ENCODE measurements at regions not wholly inside any gene's neighbourhood (a gene's known extent, or its start where the extent isn't known, plus 50 kb on each side); places are given as distances from the start of the nearest gene placed in this dataset.

DNA sequence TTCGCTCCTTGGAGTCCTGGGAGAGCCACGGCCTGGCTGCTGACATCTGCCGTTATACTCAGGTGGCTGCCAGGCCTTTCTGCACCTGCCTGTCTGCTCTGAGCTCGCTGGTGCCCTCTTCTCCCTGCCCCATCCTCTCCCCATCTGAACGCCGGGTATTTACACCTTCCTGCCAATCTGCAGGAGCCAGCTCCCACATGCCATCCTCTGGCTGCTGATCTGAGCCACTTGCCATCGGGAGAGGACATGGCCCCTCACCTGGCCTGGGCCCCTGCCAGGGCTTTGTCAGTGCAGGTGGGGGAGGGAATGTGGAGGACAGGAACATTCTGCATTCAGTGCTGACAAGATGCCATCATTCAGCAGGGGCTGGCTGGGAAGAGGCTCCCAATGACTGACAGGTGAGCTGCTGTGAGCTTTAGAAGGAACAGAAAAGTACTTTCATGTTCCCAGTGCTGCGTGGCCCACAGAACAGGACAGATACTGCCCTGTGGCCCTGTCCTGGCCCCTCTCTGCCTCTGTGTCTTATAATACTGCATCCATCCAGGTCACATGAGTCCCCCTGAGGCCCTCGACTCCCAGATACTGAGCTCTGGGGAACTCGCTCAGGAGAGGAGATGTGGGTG lies 96.3 kb upstream of the ZNF469 start:
- Histone ChIP-seq H3K36me3 (ENCODE audit: control insufficient read depth in 2 of 2, insufficient read depth in 1 of 2, low read length in 2 of 2) (no peaks in the 10 kb centered on the region), H3K27ac (ENCODE audit: extremely low read depth, low read depth, low read length) (no peak overlapping the region), H3K4me1 (ENCODE audit: control insufficient read depth, insufficient read depth, low read length) (no peaks in the 10 kb centered on the region), H3K4me3 (ENCODE audit: low read depth, low read length) (no peak overlapping the region), H3K9me3 (ENCODE audit: control insufficient read depth, insufficient read depth, low read depth, low read length) (no peaks in the 10 kb centered on the region)
- ChIA-PET POLR2A (no interaction called here), CTCF (interaction anchor here (0.6 to 1.4 kb wide), 5 partner anchors 9 to 152 kb away, joined by 3 to 4 read pairs (median 3); no protein-coding TSS in a partner anchor)
- TF ChIP-seq, protein P1, sequence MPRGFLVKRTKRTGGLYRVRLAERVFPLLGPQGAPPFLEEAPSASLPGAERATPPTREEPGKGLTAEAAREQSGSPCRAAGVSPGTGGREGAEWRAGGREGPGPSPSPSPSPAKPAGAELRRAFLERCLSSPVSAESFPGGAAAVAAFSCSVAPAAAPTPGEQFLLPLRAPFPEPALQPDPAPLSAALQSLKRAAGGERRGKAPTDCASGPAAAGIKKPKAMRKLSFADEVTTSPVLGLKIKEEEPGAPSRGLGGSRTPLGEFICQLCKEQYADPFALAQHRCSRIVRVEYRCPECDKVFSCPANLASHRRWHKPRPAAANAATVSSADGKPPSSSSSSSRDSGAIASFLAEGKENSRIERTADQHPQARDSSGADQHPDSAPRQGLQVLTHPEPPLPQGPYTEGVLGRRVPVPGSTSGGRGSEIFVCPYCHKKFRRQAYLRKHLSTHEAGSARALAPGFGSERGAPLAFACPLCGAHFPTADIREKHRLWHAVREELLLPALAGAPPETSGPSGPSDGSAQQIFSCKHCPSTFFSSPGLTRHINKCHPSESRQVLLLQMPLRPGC (tag by site-specific recombination; IDR thresholded peaks at IDR 0.05) = no peak
- TF ChIP-seq ZNF140 (tag by site-specific recombination; IDR thresholded peaks at IDR 0.05) = no peak
- TF ChIP-seq, protein P2, sequence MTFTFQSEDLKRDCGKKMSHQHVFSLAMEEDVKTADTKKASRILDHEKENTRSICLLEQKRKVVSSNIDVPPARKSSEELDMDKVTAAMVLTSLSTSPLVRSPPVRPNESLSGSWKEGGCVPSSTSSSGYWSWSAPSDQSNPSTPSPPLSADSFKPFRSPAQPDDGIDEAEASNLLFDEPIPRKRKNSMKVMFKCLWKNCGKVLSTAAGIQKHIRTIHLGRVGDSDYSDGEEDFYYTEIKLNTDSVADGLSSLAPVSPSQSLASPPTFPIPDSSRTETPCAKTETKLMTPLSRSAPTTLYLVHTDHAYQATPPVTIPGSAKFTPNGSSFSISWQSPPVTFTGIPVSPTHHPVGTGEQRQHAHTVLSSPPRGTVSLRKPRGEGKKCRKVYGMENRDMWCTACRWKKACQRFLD (tag by site-specific recombination; IDR thresholded peaks at IDR 0.05) = no peak
- TF ChIP-seq KLF10 (tag by site-specific recombination; IDR thresholded peaks at IDR 0.05) = no peak
- no peak for TF ChIP-seq ZNF211 (tag by site-specific recombination; IDR thresholded peaks at IDR 0.05; ENCODE audit: low read depth)
- TF ChIP-seq WT1 (tag by site-specific recombination; IDR thresholded peaks at IDR 0.05) = no peak
- TF ChIP-seq ZNF488 (tag by site-specific recombination; IDR thresholded peaks at IDR 0.05) = no peak
- TF ChIP-seq PBX3 (CRISPR knock-in tag; IDR thresholded peaks at IDR 0.05) = no peak
- TF ChIP-seq ZBTB6 (tag by site-specific recombination; IDR thresholded peaks at IDR 0.05) = no peak
- TF ChIP-seq ZFP69B (tag by site-specific recombination; IDR thresholded peaks at IDR 0.05) = no peak
- TF ChIP-seq ZNF202 (tag by site-specific recombination; IDR thresholded peaks at IDR 0.05; ENCODE audit: borderline replicate concordance) = no peak
- no peak for TF ChIP-seq PRDM1 (tag by site-specific recombination; IDR thresholded peaks at IDR 0.05)
- TF ChIP-seq, protein P3, sequence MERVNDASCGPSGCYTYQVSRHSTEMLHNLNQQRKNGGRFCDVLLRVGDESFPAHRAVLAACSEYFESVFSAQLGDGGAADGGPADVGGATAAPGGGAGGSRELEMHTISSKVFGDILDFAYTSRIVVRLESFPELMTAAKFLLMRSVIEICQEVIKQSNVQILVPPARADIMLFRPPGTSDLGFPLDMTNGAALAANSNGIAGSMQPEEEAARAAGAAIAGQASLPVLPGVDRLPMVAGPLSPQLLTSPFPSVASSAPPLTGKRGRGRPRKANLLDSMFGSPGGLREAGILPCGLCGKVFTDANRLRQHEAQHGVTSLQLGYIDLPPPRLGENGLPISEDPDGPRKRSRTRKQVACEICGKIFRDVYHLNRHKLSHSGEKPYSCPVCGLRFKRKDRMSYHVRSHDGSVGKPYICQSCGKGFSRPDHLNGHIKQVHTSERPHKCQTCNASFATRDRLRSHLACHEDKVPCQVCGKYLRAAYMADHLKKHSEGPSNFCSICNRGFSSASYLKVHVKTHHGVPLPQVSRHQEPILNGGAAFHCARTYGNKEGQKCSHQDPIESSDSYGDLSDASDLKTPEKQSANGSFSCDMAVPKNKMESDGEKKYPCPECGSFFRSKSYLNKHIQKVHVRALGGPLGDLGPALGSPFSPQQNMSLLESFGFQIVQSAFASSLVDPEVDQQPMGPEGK (tag by site-specific recombination; IDR thresholded peaks at IDR 0.05) = no peak
- TF ChIP-seq ZNF830 (tag by site-specific recombination; IDR thresholded peaks at IDR 0.05; ENCODE audit: low read depth) = no peak
- no peak for TF ChIP-seq ZNF354C (tag by site-specific recombination; IDR thresholded peaks at IDR 0.05; ENCODE audit: borderline replicate concordance, low read depth)
- TF ChIP-seq ZNF777 (tag by site-specific recombination; IDR thresholded peaks at IDR 0.05; ENCODE audit: borderline replicate concordance) = no peak
- no peak for TF ChIP-seq ZBTB1 (tag by site-specific recombination; IDR thresholded peaks at IDR 0.05)
- TF ChIP-seq TRIM28 (IDR thresholded peaks at IDR 0.05; ENCODE audit: borderline replicate concordance, low read length) = no peak
